LNCAP (cell line): ENCODE measurements at regions not wholly inside any gene's neighbourhood (a gene's known extent, or its start where the extent isn't known, plus 50 kb on each side); places are given as distances from the start of the nearest gene placed in this dataset.

Source experiments
- TF ChIP-seq, protein P1 (sequence below): fragments of 450-650 bp; IDR thresholded peaks from 2 replicates; pipeline ENCODE4 v1.5.1; 2017; ENCODE audit warnings: mild to moderate bottlenecking

DNA sequence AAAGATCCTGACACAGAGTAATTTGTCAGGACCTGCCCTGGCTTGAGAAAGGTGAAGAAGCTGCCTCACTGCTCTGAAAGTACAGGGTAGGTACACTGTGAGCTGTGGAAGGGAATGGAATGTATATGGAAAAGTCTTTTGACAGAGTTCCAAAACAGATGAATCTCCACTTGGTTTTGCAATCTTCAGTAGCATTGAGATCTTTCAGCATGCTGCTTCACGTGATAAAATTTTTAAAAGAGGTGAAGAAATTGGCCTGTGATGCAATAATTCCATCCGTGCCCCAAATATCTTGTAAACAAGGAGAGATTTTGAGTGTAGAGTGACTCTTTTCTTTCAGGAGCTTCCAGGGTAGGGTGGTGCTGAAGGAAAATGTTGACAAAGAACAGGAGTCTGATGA, 123.1 kb downstream of the OSR1 start:
- TF ChIP-seq, protein P1, sequence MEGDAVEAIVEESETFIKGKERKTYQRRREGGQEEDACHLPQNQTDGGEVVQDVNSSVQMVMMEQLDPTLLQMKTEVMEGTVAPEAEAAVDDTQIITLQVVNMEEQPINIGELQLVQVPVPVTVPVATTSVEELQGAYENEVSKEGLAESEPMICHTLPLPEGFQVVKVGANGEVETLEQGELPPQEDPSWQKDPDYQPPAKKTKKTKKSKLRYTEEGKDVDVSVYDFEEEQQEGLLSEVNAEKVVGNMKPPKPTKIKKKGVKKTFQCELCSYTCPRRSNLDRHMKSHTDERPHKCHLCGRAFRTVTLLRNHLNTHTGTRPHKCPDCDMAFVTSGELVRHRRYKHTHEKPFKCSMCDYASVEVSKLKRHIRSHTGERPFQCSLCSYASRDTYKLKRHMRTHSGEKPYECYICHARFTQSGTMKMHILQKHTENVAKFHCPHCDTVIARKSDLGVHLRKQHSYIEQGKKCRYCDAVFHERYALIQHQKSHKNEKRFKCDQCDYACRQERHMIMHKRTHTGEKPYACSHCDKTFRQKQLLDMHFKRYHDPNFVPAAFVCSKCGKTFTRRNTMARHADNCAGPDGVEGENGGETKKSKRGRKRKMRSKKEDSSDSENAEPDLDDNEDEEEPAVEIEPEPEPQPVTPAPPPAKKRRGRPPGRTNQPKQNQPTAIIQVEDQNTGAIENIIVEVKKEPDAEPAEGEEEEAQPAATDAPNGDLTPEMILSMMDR: no peak

DNA sequence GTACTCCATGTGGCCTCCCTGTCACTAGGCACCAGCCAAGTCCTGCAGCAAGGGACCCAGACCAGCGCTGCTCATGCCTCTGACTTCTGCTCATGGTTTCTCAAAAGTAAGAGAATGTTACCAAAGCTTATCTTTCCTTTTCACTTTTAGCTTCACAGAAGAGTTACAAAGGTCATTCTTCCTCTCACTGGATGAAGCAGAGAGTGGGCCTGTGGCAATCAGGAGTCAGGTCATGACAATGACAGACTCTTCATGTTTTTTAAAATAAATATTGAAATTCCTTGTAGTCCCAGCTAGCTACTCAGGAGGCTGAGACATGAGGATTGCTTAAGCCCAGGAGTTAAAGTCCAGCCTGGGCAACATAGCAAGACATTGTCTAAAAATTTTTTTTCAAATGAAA, 126.1 kb downstream of the OSR1 start:
- TF ChIP-seq, protein P1: no peak

DNA sequence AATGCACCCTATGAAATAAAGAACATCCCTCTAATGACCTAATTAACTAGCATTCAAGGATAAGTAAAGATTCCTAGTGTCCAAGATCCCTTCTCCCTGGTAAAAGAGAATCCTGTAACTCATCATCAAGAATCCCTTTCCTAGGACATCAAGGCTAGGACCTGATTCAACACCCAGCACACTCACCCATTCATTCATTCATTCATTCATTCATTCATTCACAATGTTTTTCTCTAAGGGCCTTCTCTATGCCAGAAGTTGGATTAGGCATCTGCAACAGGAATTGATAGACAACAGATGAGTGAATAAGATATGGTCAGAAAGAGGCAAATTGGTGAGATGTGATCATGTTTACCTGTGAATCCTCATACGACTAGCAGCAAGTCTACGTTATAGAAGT, 126.8 kb downstream of the OSR1 start:
- TF ChIP-seq, protein P1: no peak

DNA sequence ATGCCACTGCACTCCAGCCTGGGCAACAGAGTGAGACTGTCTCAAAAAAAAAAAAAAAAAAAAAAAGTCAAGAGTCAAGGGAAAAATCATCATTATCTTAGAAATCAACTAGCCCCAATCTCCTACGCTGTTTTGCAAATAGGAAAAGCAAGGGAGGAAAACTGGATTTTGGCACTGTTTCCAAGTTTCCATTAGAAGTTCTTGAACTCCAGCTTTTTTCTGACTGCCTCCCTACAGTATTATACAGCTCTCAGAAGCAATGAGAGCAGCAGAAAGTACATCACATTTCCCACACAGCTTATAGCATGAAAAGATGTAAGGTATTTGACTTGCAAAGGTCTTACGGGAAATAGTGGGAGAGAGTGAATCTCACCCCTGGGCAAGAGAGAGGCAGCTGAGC, 127.8 kb downstream of the OSR1 start:
- TF ChIP-seq, protein P1: no peak

DNA sequence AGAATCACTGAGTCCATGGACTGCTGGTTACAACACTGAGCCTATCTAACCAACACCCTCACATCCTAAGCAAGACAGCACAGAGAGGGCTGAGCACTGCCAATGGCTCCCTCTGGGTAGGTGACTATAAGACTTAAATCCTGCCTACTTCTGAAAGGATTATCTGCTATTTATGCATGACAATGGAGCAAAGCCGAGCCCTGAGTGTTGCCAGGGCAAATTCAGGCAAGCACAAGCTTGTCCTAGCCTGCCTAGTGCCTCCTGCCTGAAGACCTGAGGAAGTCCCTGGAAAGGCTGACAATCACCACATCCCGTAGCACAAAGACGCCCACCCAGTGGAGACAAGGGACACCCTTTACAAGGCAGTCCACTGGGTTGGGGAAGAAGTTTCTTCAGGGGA, 129.7 kb downstream of the OSR1 start:
- TF ChIP-seq, protein P1: no peak

DNA sequence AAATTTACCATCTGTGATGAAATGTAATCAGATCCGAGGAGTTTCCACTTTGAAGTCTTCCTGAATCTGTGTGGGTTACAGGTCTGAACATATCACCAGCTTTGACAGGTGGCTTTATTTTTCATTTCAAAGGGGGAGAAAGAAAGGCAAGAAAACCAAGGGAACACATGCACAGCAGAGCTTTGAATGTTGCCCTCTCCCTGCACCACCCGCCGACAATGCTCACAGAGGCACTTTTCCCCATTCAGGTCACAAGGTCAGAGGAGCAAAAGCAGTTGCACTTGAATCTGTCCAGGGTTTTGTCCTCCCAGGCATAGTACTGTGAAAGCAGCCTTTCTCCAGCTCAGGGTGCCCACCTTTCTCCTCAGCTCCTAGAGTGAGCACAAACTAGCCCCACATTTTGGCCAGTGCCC, 130.2 kb downstream of the OSR1 start:
- TF ChIP-seq, protein P1: no peak

DNA sequence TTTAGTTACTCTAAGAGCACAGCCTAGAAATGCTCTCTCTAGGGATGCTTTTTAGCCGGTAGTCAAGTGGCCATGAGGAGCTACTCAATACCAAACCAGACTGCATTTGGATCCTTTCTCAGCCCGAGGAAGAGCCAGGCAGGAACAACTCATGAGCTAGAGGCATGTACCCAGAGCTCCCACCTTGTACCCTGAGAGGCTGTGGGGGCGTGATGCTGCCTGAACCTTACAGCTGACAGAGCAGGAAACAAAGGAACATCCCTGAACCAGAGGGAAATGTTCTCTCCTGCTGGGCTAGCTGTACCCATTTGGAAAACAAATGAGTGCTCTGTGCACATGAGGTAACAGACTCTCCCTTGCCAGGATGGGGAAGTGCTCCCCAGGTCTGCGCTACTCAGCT, 131.6 kb downstream of the OSR1 start:
- TF ChIP-seq, protein P1: no peak

DNA sequence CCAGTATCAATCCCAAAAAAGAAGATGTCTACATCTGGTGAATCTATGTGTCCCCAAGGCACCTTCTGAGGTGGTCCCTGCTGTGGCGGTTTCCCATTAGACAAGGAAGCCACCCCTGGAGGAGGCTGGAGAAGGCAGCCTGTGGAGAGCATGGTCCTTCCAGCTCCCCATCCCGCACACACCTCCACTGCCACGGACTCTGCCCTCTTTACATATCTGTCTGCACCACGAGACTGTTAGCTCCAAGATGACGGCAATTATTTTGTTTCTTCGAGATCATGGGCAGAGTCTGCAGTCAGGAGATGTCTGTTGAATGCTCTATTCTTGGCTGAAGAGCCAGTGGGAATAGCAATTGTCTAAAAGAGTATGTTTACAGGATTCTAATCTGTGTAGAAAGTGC, 132.0 kb downstream of the OSR1 start:
- TF ChIP-seq, protein P1: no peak
